ENCODE measurements at regions not wholly inside any gene's neighbourhood (a gene's known extent, or its start where the extent isn't known, plus 50 kb on each side); places are given as distances from the start of the nearest gene placed in this dataset.
A peak's percentile ranks its signal among the peaks of the same experiment; 100 is the strongest.

GRCh38 chr12:97939156-97939555, 476.6 kb downstream of the RMST start:
- no peak for DNase-seq (ENCODE audit: low read depth, low spot score)
- no peak overlapping the region for H3K4me3 ChIP-seq (ENCODE audit: control insufficient read depth in 2 of 3, extremely low read depth in 1 of 3, insufficient read depth in 2 of 3, low read depth in 1 of 3, low read length in 3 of 3)
- no peaks in the 10 kb centered on the region for H3K9me3 ChIP-seq (ENCODE audit: control insufficient read depth, low read depth, low read length)
- no peak overlapping the region for H3K4me2 ChIP-seq (ENCODE audit: control insufficient read depth, extremely low read depth, insufficient read depth, low read depth, low read length)
- no peak overlapping the region for H3K9ac ChIP-seq (ENCODE audit: control insufficient read depth, extremely low read depth, insufficient read depth, low read length)
- H4K20me1 ChIP-seq (ENCODE audit: control insufficient read depth, extremely low read depth, insufficient read depth, low read length): no peaks in the 10 kb centered on the region
- TF ChIP-seq EZH2 (IDR thresholded peaks at IDR 0.05; ENCODE audit: low read length): no peak
- dilution Hi-C loops (cut with MboI; ENCODE audit: extremely low pct_ligation_motif_present, low sequenced_read_pairs): no loop called here
- H3K4me1 ChIP-seq (ENCODE audit: control insufficient read depth, extremely low read depth, insufficient read depth, low read length): peaks cover 3% of the 10 kb centered on the region
- no peaks in the 10 kb centered on the region for H3K27me3 ChIP-seq (ENCODE audit: control insufficient read depth, extremely low read depth, insufficient read depth, low read length)
- peak overlapping the region; percentile 51 for H3K27ac ChIP-seq (ENCODE audit: control insufficient read depth, insufficient read depth, low read length)
- H3K9me1 ChIP-seq (ENCODE audit: control insufficient read depth, extremely low read depth, insufficient read depth, low read length): no peaks in the 10 kb centered on the region
- FAIRE-seq: no peak
- H2AFZ ChIP-seq (ENCODE audit: control insufficient read depth, low read length): no peak overlapping the region
- H3K79me2 ChIP-seq (ENCODE audit: control insufficient read depth, insufficient read depth, low read length): no peaks in the 10 kb centered on the region
- H3K36me3 ChIP-seq (ENCODE audit: control insufficient read depth in 2 of 2, extremely low read depth in 1 of 2, insufficient read depth in 2 of 2, low read length in 2 of 2): no peaks in the 10 kb centered on the region

- Histone ChIP-seq H3K36me3 (ENCODE audit: control insufficient read depth in 2 of 2, extremely low read depth in 1 of 2, insufficient read depth in 2 of 2, low read length in 2 of 2) (no peaks in the 10 kb centered on the region), H3K4me1 (ENCODE audit: control insufficient read depth, extremely low read depth, insufficient read depth, low read length) (peaks cover 7% of the 10 kb centered on the region), H3K27me3 (ENCODE audit: control insufficient read depth, extremely low read depth, insufficient read depth, low read length) (no peaks in the 10 kb centered on the region), H3K9me3 (ENCODE audit: control insufficient read depth, low read depth, low read length) (no peaks in the 10 kb centered on the region), H4K20me1 (ENCODE audit: control insufficient read depth, extremely low read depth, insufficient read depth, low read length) (no peaks in the 10 kb centered on the region), H3K27ac (ENCODE audit: control insufficient read depth, insufficient read depth, low read length) (no peak overlapping the region), H3K79me2 (ENCODE audit: control insufficient read depth, insufficient read depth, low read length) (no peaks in the 10 kb centered on the region), H3K4me3 (ENCODE audit: control insufficient read depth in 2 of 3, extremely low read depth in 1 of 3, insufficient read depth in 2 of 3, low read depth in 1 of 3, low read length in 3 of 3) (no peak overlapping the region), H3K9me1 (ENCODE audit: control insufficient read depth, extremely low read depth, insufficient read depth, low read length) (no peaks in the 10 kb centered on the region), H3K4me2 (ENCODE audit: control insufficient read depth, extremely low read depth, insufficient read depth, low read depth, low read length) (no peak overlapping the region), H3K9ac (ENCODE audit: control insufficient read depth, extremely low read depth, insufficient read depth, low read length) (no peak overlapping the region), H2AFZ (ENCODE audit: control insufficient read depth, low read length) (no peak overlapping the region)
- dilution Hi-C loops (cut with MboI; ENCODE audit: extremely low pct_ligation_motif_present, low sequenced_read_pairs): no loop called here
- DNase-seq (ENCODE audit: low read depth, low spot score) (no peak), FAIRE-seq (no peak)
- no peak for TF ChIP-seq EZH2 (IDR thresholded peaks at IDR 0.05; ENCODE audit: low read length)
- TF ChIP-seq, protein P1, sequence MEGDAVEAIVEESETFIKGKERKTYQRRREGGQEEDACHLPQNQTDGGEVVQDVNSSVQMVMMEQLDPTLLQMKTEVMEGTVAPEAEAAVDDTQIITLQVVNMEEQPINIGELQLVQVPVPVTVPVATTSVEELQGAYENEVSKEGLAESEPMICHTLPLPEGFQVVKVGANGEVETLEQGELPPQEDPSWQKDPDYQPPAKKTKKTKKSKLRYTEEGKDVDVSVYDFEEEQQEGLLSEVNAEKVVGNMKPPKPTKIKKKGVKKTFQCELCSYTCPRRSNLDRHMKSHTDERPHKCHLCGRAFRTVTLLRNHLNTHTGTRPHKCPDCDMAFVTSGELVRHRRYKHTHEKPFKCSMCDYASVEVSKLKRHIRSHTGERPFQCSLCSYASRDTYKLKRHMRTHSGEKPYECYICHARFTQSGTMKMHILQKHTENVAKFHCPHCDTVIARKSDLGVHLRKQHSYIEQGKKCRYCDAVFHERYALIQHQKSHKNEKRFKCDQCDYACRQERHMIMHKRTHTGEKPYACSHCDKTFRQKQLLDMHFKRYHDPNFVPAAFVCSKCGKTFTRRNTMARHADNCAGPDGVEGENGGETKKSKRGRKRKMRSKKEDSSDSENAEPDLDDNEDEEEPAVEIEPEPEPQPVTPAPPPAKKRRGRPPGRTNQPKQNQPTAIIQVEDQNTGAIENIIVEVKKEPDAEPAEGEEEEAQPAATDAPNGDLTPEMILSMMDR (optimal IDR thresholded peaks at IDR 0.05 in 1 of 3, IDR thresholded peaks at IDR 0.05 in 1 of 3, conservative IDR thresholded peaks at IDR 0.05 in 1 of 3; ENCODE audit: extremely low read depth in 1 of 3, insufficient read depth in 2 of 3, low read length in 3 of 3): no peak
Measured at GRCh38 chr12:97940105-97940504, 477.5 kb downstream of the RMST start.

GRCh38 chr12:97940629-97941028, 478.0 kb downstream of the RMST start:
- Histone ChIP-seq H3K79me2 (ENCODE audit: control insufficient read depth, insufficient read depth, low read length) (no peaks in the 10 kb centered on the region), H3K27me3 (ENCODE audit: control insufficient read depth, extremely low read depth, insufficient read depth, low read length) (no peaks in the 10 kb centered on the region), H4K20me1 (ENCODE audit: control insufficient read depth, extremely low read depth, insufficient read depth, low read length) (no peaks in the 10 kb centered on the region), H3K4me3 (ENCODE audit: control insufficient read depth in 2 of 3, extremely low read depth in 1 of 3, insufficient read depth in 2 of 3, low read depth in 1 of 3, low read length in 3 of 3) (no peak overlapping the region), H3K27ac (ENCODE audit: control insufficient read depth, insufficient read depth, low read length) (no peak overlapping the region), H3K9ac (ENCODE audit: control insufficient read depth, extremely low read depth, insufficient read depth, low read length) (no peak overlapping the region), H2AFZ (ENCODE audit: control insufficient read depth, low read length) (no peak overlapping the region), H3K4me2 (ENCODE audit: control insufficient read depth, extremely low read depth, insufficient read depth, low read depth, low read length) (no peak overlapping the region), H3K9me3 (ENCODE audit: control insufficient read depth, low read depth, low read length) (no peaks in the 10 kb centered on the region), H3K36me3 (ENCODE audit: control insufficient read depth in 2 of 2, extremely low read depth in 1 of 2, insufficient read depth in 2 of 2, low read length in 2 of 2) (no peaks in the 10 kb centered on the region), H3K9me1 (ENCODE audit: control insufficient read depth, extremely low read depth, insufficient read depth, low read length) (no peaks in the 10 kb centered on the region), H3K4me1 (ENCODE audit: control insufficient read depth, extremely low read depth, insufficient read depth, low read length) (peaks cover 7% of the 10 kb centered on the region)
- no peak for DNase-seq (ENCODE audit: low read depth, low spot score)
- no peak for TF ChIP-seq EZH2 (IDR thresholded peaks at IDR 0.05; ENCODE audit: low read length)
- TF ChIP-seq, protein P1 (optimal IDR thresholded peaks at IDR 0.05 in 1 of 3, IDR thresholded peaks at IDR 0.05 in 1 of 3, conservative IDR thresholded peaks at IDR 0.05 in 1 of 3; ENCODE audit: extremely low read depth in 1 of 3, insufficient read depth in 2 of 3, low read length in 3 of 3): no peak
- dilution Hi-C loops (cut with MboI; ENCODE audit: extremely low pct_ligation_motif_present, low sequenced_read_pairs): no loop called here
- FAIRE-seq: no peak

Measured in keratinocyte (primary cell).